NCI-H510A (cell line): ENCODE measurements at regions not wholly inside any gene's neighbourhood (a gene's known extent, or its start where the extent isn't known, plus 50 kb on each side); places are given as distances from the start of the nearest gene placed in this dataset.
"Not testable (repeated sequence)": the region's sequence is repeated elsewhere in the genome, so short reads cannot be mapped to it uniquely, and the experiment has no call there.

Experiments
- DNase-seq: peaks from one replicate; lab custom pipeline; 2025; lab: John Stamatoyannopoulos, UW

DNA sequence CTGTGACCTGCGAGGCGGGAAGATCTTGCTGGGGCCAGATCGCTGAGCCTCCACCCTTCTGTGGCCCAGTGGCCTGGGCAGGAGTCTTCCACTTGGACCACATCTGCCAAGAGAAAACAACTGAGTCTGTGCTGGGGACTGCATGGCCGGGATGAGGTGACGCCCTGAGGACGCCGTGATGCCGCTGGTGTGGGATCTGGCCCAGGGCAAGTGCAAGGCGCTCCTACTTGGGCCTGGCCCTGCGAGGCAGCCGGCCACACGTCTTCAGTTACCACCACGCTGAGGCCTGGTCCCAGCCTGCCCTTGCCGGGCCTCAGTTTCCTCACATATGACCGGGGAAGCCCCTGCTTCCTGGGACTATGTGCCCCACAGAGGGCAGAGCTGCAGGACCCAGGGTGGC is 133.4 kb downstream of the SLC25A46 start:
- DNase-seq = no peak

DNA sequence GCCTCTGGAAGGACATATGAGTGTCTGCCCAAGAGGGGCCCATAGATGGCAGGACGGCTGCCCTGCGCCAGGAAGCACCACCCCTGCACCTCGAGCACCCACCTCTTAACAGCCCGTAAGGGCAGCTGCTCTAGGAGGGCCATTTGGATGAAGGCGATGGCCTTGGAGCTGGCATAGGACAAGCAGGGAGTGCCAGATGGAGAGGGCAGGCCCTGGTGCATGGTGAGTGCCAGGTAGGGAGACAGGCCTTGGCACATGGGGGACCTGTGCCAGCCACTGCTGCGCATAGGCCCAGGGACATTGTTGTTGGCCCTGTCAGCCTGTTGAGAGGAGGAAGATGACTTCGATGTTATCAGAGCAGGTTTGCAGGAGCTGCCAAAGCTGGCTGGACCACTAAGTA is 134.2 kb downstream of the SLC25A46 start:
- DNase-seq = no peak

DNA sequence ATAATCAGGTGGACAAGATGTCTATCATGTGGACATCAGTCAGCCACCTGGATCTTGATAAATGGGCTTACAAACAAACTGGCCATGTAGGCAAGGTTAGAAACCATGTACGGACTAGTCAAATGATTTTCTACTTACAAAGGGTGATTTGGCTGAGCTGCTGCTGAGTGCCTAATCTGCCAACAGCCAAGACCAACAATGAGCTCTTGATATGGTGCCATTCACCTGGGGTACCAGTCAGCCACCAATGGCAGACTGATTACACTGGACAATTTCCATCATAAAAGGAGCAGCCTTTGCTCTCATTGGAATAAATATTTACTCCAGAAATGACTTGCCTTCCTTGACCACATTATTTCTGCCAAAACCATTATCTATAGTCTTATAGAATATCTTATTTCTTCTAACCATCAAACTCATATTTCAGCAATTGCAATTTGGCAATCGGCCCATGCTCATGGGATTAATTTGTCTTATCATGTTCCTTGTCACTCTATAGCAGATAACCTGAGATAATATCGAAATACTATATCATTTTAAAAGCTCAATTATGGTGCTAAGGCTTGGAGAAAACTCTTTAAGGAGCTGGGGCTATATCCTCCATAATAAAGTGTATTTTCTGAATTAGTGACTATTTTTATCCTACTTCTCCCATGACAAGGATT is 135.1 kb downstream of the SLC25A46 start:
- no peak for DNase-seq

DNA sequence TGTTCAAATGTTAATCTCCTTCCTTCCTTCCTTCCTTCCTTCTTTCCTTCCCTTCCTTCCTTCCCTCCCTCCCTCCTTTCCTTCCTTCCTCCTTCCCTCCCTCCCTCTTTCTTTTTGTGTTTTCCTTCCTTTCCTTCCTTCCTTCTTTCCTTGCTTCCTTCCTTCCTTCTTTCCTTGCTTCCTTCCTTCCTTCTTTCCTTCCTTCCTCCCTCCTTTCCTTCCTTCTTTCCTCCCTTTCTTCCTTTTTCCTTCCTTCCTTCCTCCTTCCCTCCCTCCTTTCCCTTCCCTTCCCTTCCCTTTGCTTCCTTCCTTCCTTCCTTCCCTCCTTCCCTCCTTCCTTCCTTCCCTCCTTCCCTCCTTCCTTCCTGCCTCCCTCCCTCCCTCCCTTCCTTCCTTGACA is 136.3 kb downstream of the SLC25A46 start:
- DNase-seq = not testable (repeated sequence)

DNA sequence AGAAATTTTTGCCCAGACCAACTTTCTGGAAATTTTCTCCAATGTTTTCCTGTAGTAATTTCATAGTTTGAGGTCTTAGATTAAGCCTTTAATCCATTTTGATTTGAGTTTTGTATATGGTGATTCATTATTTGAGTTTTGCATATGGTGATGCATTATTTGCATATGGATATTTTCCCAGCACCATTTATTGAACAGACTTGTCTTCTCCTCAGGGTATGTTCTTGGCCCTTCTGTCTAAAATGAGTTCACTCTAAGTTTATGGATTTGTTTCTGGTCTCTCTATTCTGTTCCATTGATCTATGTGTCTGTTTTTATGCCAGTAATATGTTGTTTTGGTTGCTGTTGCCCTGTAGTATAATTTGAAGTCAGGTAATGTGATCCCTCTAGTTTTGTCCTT is 139.3 kb downstream of the SLC25A46 start:
- no peak for DNase-seq

DNA sequence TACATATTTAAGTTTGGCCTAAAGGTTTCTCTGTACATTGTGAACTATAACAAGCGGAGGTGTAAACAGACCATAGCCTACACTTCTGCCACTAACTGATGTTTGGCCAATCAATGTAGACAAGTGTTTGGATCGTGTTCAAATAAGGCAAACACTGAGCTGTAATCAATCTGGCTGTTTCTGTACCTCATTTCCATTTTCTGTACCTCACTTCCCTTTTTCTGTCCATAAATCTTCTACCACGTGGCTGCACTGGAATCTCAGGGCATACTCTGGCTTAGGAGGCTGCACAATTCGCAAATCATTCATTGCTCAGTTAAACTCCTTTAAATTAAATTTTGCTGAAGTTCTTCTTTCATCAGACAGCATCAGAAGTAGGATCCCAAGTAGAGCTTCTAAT is 140.9 kb downstream of the SLC25A46 start:
- DNase-seq = no peak

DNA sequence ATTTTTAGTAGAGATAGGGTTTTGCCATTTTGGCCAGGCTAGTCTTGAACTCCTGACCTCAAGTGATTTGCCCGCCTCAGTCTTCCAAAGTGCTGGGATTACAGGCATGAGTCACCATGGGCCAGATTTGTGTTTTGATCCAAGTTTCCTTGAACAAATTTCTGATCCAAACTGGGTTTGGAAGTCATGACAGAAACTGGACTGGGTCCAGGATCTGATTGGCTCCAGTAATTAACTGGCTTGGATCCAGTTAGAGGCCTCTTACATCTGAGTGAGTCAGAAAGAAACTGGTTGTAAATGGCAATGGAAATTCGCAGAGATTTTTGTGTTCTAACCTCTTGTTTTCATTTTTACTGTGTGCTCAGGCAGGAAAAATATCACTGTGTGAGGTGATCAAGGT is 141.6 kb downstream of the SLC25A46 start:
- DNase-seq = no peak

DNA sequence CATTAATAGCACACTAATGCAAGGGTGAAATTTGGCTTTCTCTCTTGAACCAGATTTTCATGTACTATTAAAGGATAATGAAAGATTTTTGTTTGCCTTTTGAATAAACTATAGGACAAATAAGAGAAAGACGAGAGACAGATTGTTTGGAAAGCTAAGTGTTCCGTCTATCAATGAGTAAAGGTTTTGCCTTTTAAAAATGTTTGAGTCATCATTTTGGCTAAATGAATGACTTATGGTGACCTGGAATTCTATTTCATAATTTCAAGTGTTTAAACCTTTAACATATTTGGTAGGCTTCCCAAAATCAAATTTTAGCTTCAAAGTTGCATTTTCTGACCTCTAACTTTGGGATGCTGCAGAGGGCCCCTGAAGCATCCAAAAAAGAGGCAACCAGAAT is 145.2 kb downstream of the SLC25A46 start:
- no peak for DNase-seq

DNA sequence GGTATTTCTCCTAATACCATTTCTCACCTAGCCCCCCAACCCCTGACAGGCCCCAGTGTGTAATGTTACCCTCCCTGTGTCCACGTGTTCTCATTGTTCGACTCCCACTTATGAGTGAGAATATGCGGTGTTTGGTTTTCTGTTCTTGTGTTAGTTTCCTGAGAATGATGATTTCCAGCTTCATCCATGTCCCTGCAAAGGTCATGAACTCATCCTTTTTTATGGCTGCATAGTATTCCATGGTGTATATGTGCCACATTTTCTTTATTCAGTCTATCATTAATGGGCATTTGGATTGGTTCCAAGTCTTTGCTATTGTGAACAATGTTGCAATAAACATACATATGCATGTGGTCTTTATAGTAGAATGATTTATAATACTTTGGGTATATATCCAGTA is 148.4 kb downstream of the SLC25A46 start:
- DNase-seq = not testable (repeated sequence)

DNA sequence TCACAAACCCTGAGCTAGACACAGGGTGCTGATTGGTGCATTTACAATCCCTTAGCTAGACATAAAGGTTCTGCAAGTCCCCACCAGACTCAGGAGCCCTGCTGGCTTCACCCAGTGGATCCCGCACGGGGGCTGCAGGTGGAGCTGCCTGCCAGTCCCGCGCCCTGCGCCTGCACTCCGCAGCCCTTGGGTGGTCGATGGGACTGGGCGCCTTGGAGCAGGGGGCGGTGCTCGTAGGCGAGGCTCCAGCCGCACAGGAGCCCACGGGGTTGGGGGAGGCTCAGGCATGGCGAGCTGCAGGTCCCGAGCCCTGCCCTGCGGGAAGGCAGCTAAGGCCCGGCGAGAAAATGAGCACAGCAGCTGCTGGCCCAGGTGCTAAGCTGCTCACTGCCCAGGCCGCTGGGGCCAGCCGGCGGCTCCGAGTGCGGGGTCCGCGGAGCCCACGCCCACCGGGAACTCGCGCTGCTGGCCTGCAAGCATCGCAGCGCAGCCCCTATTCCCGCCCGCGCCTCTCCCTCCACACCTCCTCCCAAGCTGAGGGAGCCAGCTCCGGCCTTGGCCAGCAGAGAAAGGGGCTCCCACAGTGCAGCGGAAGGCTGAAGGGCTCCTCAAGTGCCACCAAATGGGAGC is 155.2 kb downstream of the SLC25A46 start:
- DNase-seq = not testable (repeated sequence)

DNA sequence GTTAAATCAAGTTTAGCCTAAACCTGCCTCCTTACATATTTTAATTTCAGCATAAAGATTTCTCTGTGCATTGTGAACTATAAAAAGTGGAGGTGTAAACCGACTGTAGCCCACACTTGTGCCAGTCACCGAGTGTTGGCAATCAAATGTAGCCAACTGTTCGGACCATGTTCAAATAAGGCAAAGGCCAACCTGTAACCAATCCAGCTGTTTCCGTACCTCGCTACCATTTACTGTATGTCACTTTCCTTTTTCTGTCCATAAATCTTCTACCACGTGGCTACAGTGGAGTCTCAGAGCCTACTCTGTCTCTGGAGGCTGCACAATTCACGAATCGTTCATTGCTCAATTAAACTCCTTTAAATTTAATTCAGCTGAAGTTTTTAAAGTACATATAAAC is 156.0 kb downstream of the SLC25A46 start:
- DNase-seq = no peak

DNA sequence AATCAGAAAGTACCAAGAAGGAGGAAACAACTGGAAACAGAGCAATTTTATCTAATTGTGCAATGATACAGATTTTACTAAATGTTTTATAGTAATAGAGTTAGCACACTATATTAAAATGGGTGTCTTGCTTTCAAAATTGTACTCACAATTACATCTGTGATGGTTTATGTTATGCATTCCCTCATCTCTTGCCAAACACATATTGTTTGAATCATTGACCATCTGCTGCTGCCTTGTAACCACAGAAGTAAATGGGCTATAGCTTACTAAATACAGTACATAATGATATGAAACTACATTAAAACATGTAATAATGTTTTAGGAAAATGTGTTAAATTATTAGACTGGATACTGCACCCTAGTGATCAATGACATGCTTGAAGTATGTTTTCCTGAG is 158.1 kb downstream of the SLC25A46 start:
- DNase-seq = no peak

DNA sequence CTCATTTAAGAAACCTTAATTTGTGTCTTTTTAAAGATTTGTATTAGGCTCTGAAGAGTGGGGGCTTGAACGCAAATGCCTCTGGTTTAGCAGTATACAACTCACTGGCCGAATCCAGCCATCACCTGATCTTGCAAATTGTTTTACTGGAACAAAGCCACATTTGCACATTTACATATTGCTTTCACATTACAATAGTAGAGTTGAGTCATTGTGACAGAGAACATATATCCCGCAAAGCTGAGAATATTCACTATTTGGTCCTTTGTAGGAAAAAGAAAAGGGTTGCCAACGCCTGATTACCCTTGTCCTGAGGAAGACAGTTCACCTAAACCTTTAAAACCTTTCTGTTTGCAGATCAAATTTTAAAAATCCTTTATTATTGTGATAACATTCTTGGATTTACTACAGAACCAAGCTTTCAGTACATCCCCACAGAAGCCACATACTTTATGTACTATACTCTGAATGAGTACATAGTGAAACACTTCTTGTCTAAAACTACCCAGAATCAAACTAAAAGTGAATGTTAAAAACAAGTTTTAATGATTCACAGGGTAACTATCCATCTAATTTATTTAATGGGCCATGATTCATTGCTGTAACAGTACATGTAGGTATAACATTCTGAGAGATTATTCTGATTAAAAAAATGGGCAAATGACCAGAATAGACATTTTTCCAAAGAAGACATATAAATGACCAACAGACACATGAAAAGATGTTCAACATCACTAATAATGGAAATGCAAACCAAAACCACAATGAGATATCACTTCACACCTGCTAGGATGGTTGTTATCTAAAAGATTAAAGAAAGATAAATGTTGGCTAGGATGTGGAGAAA is 161.0 kb downstream of the SLC25A46 start:
- DNase-seq = no peak

DNA sequence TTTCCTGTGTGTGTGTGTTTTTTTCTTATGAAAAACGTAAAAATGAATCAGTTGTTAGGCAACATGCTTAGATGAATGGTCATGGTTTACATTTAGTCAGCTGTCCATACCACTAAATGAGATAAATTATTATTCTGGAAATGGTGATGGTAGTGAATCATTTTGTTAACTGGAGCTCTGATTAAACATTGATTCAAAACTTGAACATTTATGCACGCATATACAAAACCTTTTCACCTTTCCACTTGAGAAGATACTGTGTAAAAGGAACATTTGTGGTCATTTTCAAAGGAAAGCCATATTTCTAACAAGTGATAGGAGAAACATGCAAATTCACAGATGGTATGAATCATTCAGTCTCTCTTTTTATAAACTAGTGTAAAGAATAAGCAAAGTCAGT is 162.0 kb downstream of the SLC25A46 start:
- no peak for DNase-seq

DNA sequence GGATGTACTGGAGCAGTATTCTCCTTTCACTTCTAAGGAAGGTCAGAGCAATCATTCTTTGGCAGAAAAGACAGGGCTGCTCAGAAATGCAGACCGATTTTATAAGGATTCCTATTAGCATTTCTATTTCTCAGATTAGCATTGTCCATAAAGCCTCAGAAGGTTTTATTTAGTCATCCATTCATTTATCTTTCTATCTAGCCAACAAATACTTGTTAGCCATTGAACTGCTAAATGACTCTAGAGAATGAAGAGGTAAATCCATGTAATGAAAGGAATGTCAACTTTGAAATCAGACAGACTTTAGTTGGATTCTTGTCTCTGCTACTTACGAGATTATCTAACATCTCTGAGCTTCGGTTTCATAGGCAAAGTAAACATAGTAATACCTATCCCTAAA is 165.2 kb downstream of the SLC25A46 start:
- DNase-seq = no peak

DNA sequence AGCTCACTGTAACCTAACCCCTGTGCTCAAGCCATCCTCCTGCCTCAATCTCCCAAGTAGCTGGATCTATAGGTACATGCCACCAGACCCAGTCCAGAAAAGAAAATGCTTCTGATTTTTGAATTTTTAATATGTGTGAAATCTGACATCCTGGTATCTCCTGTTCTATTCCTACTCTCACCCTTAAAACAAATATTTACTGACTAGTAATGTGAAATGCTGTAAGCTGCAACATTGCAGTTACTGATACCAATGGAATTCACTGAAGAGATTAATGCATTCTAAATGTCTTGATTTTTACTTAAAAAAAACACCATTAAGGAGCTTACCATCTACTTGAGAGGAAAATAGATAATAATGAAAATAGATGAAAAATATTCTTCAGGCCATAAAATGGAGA is 162.7 kb upstream of the TSLP start:
- no peak for DNase-seq

DNA sequence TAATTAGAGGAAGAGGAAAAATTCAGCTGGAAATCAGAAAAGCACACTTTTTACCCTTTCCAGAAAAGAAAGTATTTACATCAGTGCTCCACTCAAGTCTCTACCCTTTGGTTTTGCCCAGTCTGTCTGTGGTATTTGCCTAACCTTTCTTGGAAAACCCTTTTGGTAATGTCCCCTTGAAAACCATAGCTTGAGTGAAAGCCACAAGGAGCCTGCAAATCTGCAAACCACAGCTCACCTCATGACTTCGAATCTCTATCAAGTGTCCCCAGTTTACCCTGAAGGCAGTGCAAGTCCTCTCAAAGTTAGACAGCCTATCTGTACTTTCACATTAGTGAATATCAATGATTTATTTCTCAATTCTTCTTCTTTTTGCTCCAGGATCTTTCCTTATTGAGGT is 162.1 kb upstream of the TSLP start:
- no peak for DNase-seq

DNA sequence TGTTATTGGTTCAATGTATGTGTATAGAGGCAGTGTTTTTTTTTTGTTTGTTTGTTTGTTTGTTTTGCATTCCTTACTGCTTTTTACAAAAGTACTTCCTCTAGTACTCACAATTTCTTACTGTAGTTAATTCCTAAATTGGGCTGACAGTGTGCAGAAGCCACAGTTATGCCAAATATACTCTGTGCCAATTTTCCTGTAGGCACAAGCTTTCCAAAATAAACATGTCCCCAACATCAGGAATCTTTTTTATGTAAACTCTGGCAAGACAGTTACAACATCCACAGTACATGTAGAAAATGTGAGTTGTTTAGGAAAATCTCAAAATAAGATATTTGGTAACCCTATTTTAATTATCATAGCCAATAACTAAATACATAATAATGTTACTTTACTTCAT is 161.6 kb upstream of the TSLP start:
- no peak for DNase-seq

DNA sequence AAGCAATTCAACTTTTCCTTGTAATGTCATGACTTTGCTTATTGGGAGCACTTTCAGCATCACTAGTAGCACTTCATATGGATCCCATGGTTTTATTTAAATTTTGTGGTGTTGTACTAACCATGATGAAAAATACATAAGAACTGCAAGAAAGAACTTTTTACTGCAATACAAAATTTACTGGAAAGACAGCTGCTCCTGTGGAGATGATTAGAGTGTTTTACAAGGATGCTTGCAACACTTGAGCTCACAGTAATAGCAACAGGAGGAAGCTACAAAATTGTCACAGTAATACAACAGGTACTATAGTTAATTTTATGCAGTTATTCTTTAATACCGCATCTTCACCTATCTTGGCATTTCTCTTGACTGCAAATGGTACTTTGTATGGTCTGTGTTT is 158.3 kb upstream of the TSLP start:
- no peak for DNase-seq

DNA sequence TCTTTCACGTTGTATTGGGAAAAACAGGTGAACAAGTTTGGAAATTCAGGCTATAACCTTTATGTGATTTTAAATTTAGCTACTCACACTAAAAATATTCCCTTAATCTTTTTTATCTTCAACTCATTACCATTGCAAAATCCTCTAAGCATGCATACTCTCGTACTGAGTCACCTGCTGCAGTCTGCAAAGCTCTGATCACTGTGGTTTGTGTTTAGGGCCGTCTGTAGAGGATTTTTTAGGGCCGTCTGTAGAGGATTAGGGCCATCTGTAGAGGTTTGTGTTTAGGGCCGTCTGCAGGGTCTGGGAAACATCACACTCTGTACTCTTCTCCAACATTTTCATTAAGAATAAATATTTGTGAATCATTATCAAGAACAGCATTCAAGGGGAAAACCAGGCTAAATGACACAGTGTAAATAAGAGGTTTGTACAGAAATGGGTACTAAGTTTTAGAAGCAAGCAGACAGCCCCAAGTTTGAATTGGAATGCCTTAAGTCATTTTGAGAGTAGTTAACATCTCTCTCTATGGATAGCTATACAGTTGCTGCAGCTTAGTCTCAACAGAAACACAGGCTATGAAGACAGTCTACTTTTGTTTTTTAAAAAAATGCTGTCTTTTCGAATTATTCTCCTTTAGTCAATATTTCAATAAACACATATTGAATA is 155.0 kb upstream of the TSLP start:
- DNase-seq = no peak

DNA sequence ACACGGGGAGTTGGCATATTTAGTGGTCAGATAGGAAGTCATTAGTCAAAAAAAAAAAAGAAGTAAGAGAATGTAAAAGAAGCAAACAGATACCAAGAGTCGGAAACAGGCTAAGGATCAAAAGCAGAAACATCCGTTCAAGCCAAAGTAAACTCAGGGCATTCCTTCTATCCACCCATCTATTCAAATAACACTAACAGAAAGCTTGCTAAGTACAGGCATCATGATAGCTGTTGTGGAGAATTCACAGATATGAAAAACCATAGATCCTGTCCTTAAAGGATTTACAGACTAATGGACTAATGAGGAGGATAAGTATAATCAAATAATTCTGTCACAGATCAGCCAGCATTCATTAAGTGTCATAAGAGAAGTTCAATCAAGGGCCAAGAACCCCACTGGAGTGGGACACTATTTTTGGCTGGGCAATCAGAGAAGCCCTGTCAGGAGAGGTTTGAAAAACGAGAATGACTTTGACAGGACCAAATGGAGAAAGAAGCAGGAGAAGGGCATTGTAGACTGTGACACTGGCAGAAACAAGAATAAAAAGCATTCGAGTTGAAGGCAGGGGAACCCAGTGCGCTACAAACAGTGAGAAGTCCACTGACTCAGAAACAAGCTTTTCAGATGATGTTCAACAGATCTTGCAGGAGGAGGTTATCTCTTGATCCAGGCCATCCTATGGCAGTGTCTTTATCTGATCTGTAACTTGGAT is 154.2 kb upstream of the TSLP start:
- no peak for DNase-seq

DNA sequence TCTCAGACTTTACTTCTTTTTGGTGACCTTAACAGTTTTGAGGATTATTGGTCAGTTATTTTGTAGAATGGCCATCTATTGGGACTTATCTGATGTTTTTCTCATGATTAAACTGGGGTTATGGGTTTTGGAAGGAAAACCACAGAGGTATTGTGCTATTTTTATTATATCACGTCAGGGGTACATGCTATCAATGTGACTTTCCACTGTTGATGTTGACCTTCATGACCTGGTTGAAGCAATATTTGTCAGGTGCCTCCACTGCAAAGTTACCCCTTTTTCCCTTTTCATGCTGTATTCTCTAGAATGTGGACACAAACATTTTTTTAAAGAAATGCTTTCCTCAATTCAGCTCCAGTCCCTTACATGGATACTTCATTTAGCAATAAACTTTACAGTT is 152.8 kb upstream of the TSLP start:
- no peak for DNase-seq
